ENCODE measurements at regions not wholly inside any gene's neighbourhood (a gene's known extent, or its start where the extent isn't known, plus 50 kb on each side); places are given as distances from the start of the nearest gene placed in this dataset.

GRCh38 chr2:220460257-220460985, 833.0 kb downstream of the SLC4A3 start:
- TF ChIP-seq POLR2A (IDR thresholded peaks at IDR 0.05) (no peak), CTCF (IDR thresholded peaks at IDR 0.05) (no peak)
